GM18517 (cell line): ENCODE measurements at regions not wholly inside any gene's neighbourhood (a gene's known extent, or its start where the extent isn't known, plus 50 kb on each side); places are given as distances from the start of the nearest gene placed in this dataset.

Source experiments
- ATAC-seq: cut with Tn5 transposase; IDR thresholded peaks from one replicate; pipeline ENCODE4 v1.9.1; 2021; ENCODE audit warnings: mild to moderate bottlenecking, moderate library complexity; ENCODE audit not compliant: unreplicated experiment

DNA sequence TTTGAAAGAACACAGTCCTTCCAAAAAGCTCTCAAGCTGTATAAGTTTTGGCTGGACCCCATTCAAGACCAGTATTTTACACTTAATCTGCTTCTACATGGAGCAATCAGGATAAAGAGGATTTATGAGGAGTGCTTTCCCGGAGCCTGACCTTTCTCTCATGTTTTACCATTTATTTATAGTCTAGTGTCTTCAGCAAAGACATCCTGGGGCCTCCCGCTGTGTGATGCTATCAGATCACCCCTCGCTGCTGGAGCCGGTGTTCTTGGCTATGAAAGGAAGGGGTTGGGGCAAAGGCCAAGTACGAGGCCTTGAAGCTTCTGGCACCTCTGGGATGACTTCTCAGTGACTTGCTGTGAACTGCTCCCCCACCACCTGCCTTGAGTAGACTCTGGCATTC is 189.6 kb downstream of the ADAMTS15 start:
- no peak for ATAC-seq

DNA sequence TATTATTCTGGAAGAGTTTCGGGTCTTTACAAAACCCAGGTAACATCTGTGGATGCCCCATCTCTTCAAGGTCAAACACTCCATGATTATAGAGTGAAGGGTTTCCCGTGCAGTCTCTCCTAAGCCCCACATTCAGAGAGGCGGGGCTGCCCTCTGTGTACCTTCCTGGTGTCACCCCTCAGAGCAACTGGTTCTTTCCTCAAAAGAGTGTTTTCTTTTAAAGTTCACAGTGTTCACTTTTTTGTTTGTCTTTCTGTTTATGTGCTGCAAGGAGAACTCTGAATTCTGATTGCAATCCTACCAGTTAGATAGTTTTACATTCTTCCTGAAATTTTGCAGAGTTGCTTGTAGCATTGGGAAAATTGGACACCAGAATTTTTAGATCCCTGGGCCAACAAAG is 190.2 kb downstream of the ADAMTS15 start:
- no peak for ATAC-seq

DNA sequence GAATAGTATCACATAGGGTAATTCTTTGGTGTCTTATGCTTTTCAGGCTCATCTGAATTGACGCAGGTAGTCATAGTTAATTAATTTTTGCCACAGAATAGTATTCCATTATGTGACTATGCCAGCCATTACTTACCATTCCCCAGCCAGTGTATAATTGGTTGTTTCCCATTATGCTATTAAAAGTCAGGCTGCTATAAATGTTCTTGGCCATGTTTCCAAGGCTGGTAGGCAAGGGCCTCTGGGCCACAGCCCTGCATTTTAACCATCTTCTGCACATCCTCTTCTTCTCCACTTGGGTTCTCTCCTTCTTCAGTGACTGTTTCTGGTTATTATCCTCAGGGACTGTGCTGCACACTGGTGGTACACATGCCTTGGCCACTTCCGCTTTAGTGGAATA is 190.9 kb downstream of the ADAMTS15 start:
- no peak for ATAC-seq

- no peak for ATAC-seq
These were observed 192.1 kb downstream of the ADAMTS15 start for GRCh38 chr11:130640526-130640925.

GRCh38 chr11:130641876-130642275 is 193.4 kb downstream of the ADAMTS15 start:
- ATAC-seq = no peak

DNA sequence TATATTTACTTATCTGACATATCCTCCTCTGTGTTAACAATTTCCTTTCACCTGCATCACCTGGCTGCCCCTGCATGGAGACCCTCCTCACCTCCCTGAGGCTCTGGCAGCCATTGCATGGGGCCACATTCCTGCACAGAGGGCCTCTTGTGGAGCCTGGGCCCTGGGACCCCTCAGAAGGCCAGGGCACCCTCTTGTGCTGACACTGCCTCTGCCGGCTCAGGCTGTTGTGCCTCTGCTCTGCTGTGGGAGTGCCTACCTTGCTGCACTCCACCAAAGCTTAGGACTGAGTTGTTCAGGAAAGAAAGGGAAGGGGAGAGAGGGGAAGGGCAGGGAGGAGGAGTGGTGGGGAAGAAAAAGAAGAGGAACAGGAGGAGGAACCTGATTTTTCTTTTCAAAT is 194.5 kb downstream of the ADAMTS15 start:
- ATAC-seq = no peak

- no peak for ATAC-seq
These were observed 195.7 kb downstream of the ADAMTS15 start for GRCh38 chr11:130644187-130644586.

GRCh38 chr11:130645164-130645842 is 196.9 kb downstream of the ADAMTS15 start:
- ATAC-seq = no peak

DNA sequence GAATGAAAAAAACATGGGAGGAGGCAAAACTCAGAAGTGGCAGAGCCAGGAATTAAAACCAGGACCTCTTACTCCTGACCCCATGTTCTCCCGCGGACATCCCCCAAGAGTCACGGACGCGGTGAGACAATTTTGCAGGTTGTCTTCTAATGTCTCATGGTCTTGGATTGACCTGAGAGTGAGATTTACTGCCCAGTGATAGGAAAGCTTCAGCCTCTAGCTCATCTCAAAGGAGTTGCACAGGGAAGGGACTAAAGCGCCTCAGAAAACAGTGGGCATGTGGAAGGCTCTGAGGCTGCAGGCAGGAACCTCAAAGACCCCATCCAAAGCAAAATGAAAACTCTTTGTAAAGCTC is 197.4 kb downstream of the ADAMTS15 start:
- no peak for ATAC-seq

GRCh38 chr11:130646881-130647280 is 198.4 kb downstream of the ADAMTS15 start:
- no peak for ATAC-seq

DNA sequence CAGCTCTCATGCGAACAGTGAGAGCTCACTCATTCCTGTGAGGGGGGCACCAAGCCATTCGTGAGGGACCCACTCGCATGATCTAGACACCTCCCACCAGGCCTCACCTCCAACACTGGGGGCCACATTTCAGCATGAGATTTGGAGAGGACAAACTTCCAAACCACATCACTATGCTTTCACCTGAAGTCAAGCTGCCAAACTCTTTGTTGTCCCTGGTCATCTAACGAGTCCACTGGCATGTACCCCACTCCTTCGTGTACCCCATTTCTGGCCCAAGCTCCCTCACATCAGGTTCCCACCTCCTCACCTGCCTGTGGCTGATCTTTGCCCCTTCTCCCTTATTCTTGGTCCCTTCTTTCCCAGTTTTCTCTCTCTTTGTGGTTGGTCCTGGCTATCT is 198.9 kb downstream of the ADAMTS15 start:
- no peak for ATAC-seq

DNA sequence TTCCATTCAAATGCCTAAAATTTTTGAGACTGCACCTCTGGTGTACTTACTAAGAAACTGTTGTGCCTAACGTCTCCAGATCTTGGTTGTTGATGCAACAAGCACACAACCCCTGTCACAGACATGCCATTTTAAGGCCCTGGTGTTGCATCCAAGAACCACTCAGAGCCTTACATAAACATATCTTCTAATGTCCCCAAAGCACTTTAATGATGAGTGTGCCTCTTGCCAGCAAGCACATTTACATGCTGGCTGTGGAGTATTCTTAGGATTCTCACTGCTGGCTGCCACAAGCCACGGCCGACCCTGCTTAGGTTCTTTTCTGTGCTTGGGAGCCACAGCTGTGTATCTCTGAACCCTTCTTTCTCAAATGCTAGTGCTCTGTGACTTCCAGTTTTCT is 201.4 kb downstream of the ADAMTS15 start:
- no peak for ATAC-seq

GRCh38 chr11:130650456-130651030 is 202.1 kb downstream of the ADAMTS15 start:
- no peak for ATAC-seq

DNA sequence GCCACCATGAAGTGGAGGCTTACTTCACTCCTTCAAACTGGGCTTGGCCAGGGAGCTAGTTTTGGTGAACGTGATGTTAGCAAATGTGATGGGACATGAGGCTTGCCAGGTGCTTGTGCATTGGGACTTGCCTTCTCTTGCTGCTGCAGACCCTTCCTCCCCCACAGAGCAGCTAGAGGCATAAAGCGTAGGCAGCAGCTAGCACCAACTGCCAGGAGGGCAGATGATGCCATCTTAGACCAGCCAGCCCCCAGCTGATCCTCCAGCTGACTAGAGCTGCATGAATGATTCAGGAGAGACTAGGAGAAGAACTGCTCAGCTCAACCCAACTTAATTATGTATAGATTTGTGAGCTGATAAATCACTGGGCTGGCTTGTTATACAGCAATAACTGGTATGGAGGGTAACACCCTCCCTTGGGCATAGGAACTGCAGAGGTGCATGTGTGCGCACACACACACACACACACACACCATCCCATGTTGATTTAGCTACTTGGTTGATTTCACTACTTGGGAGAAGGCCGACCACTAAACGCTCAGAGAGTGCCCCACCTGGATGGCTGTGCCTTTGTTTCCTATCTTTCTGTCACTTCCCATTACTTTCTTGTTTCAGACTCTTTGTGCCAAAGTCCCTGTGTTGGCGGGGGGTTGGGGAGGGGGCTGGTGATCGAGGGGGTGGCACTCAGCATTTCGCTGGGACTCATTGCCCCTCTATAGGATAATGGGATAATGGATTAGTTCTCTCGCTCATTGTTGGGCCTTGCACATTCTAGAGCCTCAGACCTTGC is 202.8 kb downstream of the ADAMTS15 start:
- ATAC-seq = no peak

DNA sequence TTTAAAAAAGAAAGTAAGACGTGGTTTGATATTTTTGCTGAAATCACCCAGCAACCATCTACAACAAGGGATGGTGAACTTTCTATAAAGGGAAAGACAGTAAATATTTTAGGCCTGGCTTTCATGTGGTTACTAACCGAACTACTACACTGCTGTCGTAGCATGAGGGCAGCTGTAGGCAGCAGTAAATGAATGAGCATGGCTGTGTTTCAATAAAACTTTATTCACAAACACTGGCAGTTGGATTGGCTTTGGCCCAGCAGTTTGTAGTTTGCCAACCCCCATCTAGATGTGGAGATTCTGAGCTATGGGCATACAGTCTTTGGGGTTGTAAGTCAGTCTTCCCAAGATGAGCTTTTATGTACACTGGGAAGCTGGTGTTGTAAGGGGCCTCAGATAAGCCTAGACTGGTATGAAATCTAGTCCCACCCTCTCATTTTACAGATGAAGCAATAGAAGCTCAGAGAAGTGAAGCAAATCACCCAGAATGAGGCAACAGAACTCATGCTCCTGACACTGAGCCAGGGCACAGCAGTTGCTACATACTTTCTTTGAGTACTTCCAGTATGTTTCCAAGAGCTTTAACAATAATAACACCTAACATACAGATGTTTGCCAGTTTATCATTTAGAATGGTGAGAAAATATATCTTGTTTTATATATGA is 204.4 kb downstream of the ADAMTS15 start:
- no peak for ATAC-seq

DNA sequence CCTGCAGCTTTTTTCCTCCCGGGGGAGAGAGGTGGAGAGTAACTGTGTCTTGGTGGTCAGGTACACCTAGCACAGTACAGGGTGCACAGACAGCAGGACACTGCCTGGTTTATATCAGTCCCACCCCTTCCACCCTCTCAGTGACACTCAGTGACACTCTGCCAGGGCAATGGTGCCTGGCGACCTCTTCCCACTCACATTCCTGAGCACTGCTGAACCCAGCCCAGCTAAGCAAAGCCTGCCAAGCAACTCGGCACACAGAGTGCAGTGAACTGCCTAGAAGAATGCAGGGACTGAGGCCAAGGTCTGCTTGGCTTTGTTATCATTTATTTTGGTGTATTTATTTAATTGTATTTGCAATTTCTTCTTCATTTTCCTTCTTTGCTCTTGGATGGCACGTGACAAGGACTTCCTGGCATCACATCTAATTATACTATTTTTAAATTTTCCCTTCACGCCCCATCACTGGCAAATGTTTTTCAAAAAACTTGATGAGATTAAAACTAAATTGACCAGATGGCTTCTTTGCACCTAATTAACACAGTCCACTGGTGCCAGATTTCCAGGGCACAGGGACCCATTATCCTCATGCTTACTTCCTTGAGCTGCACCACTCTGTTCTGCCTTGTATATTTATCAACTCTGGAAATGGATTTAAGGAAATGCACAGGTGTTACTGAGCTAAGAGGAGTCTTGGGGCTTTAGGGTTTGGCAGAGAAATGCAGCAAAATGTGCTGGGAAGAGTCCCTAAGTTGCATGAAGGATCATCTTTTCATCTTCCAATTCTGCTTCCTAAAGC is 205.6 kb downstream of the ADAMTS15 start:
- ATAC-seq = no peak

DNA sequence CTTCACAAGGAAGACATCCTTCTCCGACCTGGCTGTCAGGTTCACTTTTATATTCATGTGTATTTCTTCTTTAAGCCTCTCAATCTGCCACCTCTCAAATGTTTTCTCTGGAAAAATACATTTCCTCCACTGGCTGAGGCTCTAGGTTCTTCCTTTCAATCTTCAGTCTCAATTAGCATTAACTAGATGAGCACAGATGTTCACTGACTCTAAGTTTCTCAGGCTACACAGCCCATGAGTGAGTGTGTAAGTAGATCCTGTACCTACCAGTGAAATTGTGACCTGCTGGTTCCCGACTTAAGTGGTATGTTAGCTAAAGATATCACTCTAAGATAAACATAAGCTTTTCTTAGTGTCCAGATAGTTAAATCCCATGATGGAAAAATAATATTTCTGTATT is 206.9 kb downstream of the ADAMTS15 start:
- ATAC-seq = no peak

DNA sequence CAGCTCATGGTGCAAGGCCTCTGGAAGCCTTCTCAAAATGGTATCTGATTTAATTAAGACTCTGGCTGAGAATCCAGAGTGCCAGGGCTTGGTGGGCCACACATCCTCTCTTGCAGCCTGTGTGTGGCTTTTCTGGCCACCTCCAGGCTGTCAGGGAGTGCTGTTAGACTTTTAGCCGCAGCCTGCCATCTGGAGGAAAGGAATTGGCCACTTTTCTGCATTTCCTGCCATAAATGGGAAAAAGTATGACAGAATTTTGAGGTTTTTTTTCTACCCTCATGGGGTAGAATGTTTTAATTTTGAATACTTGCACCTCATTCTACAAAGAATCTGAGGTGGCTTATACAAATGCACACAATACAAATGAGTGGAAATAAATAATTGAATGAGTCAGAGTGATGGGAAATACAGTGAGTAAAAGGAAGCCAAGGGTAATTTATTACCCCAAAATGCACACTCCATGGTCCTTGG is 218.4 kb downstream of the ADAMTS15 start:
- ATAC-seq = no peak

- no peak for ATAC-seq
These were observed 220.3 kb downstream of the ADAMTS15 start for GRCh38 chr11:130668751-130669150.

- ATAC-seq = no peak
These were observed 221.8 kb downstream of the ADAMTS15 start for GRCh38 chr11:130670200-130670599.
